Liver (tissue), 8 donors: ENCODE measurements at regions not wholly inside any gene's neighbourhood (a gene's known extent, or its start where the extent isn't known, plus 50 kb on each side); places are given as distances from the start of the nearest gene placed in this dataset.

Experiments used
- DNase-seq: peaks from one replicate; pipeline ENCODE4 v3.0.0-alpha.2; 2017; ENCODE audit warnings: low spot score
- H3K27ac ChIP-seq, 2 donors: one replicate each; pipeline ENCODE4 v1.7.0; 2013; ENCODE audit warnings: inconsistent platforms in 2 of 2, low read length in 2 of 2, control low read depth in 1 of 2, low read depth in 1 of 2, mild to moderate bottlenecking in 1 of 2
- H3K27me3 ChIP-seq, 4 donors: one replicate each; pipeline versions ENCODE4 v1.6.1 to v1.7.0; 2013; ENCODE audit warnings: low read length in 3 of 4, inconsistent platforms in 1 of 4, mild to moderate bottlenecking in 1 of 4, moderate library complexity in 1 of 4; ENCODE audit not compliant: control insufficient read depth in 4 of 4, insufficient read depth in 4 of 4
- H3K36me3 ChIP-seq, 4 donors: one replicate each; pipeline versions ENCODE4 v1.6.1 to v1.7.0; 2013; ENCODE audit warnings: low read length in 3 of 4, mild to moderate bottlenecking in 3 of 4, low read depth in 1 of 4, moderate library complexity in 1 of 4; ENCODE audit not compliant: control insufficient read depth in 4 of 4, insufficient read depth in 3 of 4
- H3K4me1 ChIP-seq, 4 donors: one replicate each; pipeline versions ENCODE4 v1.6.1 to v1.7.0; 2013; ENCODE audit warnings: low read length in 3 of 4, mild to moderate bottlenecking in 3 of 4, moderate library complexity in 1 of 4; ENCODE audit not compliant: control insufficient read depth in 4 of 4, insufficient read depth in 4 of 4
- H3K4me3 ChIP-seq, 3 donors: one replicate each; pipeline versions ENCODE4 v1.6.1 to v1.7.0; 2013; ENCODE audit warnings: low read length in 3 of 3, control low read depth in 1 of 3, low read depth in 1 of 3, mild to moderate bottlenecking in 1 of 3
- H3K9ac ChIP-seq, 2 donors: one replicate each; pipeline ENCODE4 v1.7.0; 2013; ENCODE audit warnings: low read length in 2 of 2, mild to moderate bottlenecking in 2 of 2, moderate library complexity in 2 of 2, control low read depth in 1 of 2, low read depth in 1 of 2
- H3K9me3 ChIP-seq, 4 donors: one replicate each; pipeline versions ENCODE4 v1.6.1 to v1.7.0; 2013; ENCODE audit warnings: low read length in 3 of 4; ENCODE audit not compliant: control insufficient read depth in 4 of 4
- CTCF ChIP-seq: fragments of 150-350 bp; IDR thresholded peaks from 2 replicates; pipeline ENCODE4 v1.5.1; 2017; ENCODE audit warnings: improper control_type of control experiment, low read depth, low read length; ENCODE audit not compliant: missing input control
- EGR1 ChIP-seq, 2 donors: IDR thresholded peaks; 2 replicates each; pipeline ENCODE4 v1.6.1; 2016 to 2018; ENCODE audit warnings: antibody characterized with exemption in 2 of 2, low read depth in 2 of 2
- FOXA1 ChIP-seq: IDR thresholded peaks from 2 replicates; pipeline ENCODE4 v1.6.1; 2016; ENCODE audit warnings: antibody characterized with exemption
- FOXA2 ChIP-seq: IDR thresholded peaks from 2 replicates; pipeline ENCODE4 v1.6.1; 2016; ENCODE audit warnings: antibody characterized with exemption
- GABPA ChIP-seq, 2 donors: IDR thresholded peaks in 1 of 2; conservative IDR thresholded peaks in 1 of 2; 2 replicates each; pipeline ENCODE4 v1.6.1; 2016; ENCODE audit warnings: antibody characterized with exemption in 2 of 2, mild to moderate bottlenecking in 1 of 2, moderate library complexity in 1 of 2
- HNF4A ChIP-seq, 2 donors: conservative IDR thresholded peaks; 2 replicates each; pipeline ENCODE4 v1.6.1; 2016; ENCODE audit warnings: antibody characterized with exemption in 2 of 2, mild to moderate bottlenecking in 2 of 2
- HNF4G ChIP-seq: IDR thresholded peaks from 2 replicates; pipeline ENCODE4 v1.6.1; 2016; ENCODE audit warnings: antibody characterized with exemption
- JUND ChIP-seq, 2 donors: IDR thresholded peaks; 2 replicates each; pipeline ENCODE4 v1.6.1; 2016; ENCODE audit warnings: antibody characterized with exemption in 2 of 2
- RAD21 ChIP-seq, 2 donors: IDR thresholded peaks; 2 replicates each; pipeline ENCODE4 v1.6.1; 2016; ENCODE audit warnings: antibody characterized with exemption in 2 of 2, mild to moderate bottlenecking in 2 of 2
- RXRA ChIP-seq, 2 donors: IDR thresholded peaks; 2 replicates each; pipeline ENCODE4 v1.6.1; 2017 to 2018; ENCODE audit warnings: antibody characterized with exemption in 2 of 2, mild to moderate bottlenecking in 1 of 2
- SP1 ChIP-seq: IDR thresholded peaks from 2 replicates; pipeline ENCODE4 v1.6.1; 2018; ENCODE audit warnings: antibody characterized with exemption, mild to moderate bottlenecking
- TAF1 ChIP-seq: conservative IDR thresholded peaks from 2 replicates; pipeline ENCODE4 v1.6.1; 2016; ENCODE audit warnings: antibody characterized with exemption, mild to moderate bottlenecking
- YY1 ChIP-seq: IDR thresholded peaks from 2 replicates; pipeline ENCODE4 v1.6.1; 2016; ENCODE audit warnings: antibody characterized with exemption, mild to moderate bottlenecking
- WGBS: extraction: QIAGEN DNeasy Blood & Tissue Kit; methylation state at CpG from one replicate; pipeline ENCODE4 v1.1.7; 2013; 5-methylcytosine and 5-hydroxymethylcytosine counted together
- TF ChIP-seq, protein P1 (sequence below): IDR thresholded peaks from 2 replicates; pipeline ENCODE4 v1.6.1; 2016; ENCODE audit warnings: antibody characterized with exemption
- TF ChIP-seq, protein P2 (sequence below): IDR thresholded peaks from 2 replicates; pipeline ENCODE4 v1.6.1; 2016; ENCODE audit warnings: antibody characterized with exemption
- TF ChIP-seq, protein P3 (sequence below): IDR thresholded peaks from 2 replicates; pipeline ENCODE4 v1.6.1; 2016; ENCODE audit warnings: antibody characterized with exemption
- donor health status: healthy.
- donor health status: healthy.
- donor health status: healthy.
- donor health status: healthy.
- donor health status: healthy.

- Histone ChIP-seq H3K4me1 (peaks cover 0 to 2% (median 0%) of the 10 kb centered on the region in 4 donors), H3K9me3 (no peaks in the 10 kb centered on the region), H3K36me3 (no peaks in the 10 kb centered on the region), H3K4me3 (no peak overlapping the region), H3K27me3 (no peaks in the 10 kb centered on the region), H3K27ac (no peak overlapping the region), H3K9ac (no peak overlapping the region)
- WGBS, result 93% methylated on average over 1 of the region's 1 CpG
- TF ChIP-seq GABPA (IDR thresholded peaks at IDR 0.05 in 1 of 2, conservative IDR thresholded peaks at IDR 0.05 in 1 of 2), result no peak
- TF ChIP-seq, protein P1, sequence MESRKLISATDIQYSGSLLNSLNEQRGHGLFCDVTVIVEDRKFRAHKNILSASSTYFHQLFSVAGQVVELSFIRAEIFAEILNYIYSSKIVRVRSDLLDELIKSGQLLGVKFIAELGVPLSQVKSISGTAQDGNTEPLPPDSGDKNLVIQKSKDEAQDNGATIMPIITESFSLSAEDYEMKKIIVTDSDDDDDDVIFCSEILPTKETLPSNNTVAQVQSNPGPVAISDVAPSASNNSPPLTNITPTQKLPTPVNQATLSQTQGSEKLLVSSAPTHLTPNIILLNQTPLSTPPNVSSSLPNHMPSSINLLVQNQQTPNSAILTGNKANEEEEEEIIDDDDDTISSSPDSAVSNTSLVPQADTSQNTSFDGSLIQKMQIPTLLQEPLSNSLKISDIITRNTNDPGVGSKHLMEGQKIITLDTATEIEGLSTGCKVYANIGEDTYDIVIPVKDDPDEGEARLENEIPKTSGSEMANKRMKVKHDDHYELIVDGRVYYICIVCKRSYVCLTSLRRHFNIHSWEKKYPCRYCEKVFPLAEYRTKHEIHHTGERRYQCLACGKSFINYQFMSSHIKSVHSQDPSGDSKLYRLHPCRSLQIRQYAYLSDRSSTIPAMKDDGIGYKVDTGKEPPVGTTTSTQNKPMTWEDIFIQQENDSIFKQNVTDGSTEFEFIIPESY, result no peak
- TF ChIP-seq SP1, result no peak
- TF ChIP-seq, protein P2, sequence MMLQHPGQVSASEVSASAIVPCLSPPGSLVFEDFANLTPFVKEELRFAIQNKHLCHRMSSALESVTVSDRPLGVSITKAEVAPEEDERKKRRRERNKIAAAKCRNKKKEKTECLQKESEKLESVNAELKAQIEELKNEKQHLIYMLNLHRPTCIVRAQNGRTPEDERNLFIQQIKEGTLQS, result no peak
- TF ChIP-seq RAD21 (IDR thresholded peaks at IDR 0.05), result no peak
- TF ChIP-seq YY1, result no peak
- no peak for TF ChIP-seq FOXA1
- no peak for TF ChIP-seq EGR1 (IDR thresholded peaks at IDR 0.05; ENCODE audit: low read depth in 2 of 2)
- no peak for TF ChIP-seq JUND (IDR thresholded peaks at IDR 0.05)
- no peak for TF ChIP-seq CTCF
- no peak for TF ChIP-seq HNF4A (conservative IDR thresholded peaks at IDR 0.05)
- no peak for TF ChIP-seq TAF1
- no peak for DNase-seq
Measured at GRCh38 chr12:107464644-107465043, 221.0 kb upstream of the PWP1 start.

DNA sequence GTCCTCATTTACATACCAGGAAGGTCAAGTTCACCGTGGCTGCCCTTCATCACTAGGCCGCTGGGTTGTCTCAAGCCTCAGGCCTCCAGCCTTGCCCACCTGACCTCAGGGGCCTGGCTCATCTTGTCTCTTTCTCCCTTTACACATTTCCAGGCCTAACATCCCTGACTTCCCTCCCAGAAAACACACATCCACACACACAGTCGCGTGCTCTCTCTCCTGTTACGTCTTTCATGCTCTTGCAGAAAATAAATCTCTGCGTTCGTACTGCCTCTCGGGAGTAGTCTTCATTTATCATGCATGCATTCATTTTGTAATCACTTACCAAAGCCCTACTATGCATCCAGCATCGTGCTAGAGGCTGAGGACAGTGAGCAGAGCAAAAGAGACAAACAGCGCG, 220.0 kb upstream of the PWP1 start:
- Histone ChIP-seq H3K27me3 (no peaks in the 10 kb centered on the region), H3K36me3 (no peaks in the 10 kb centered on the region), H3K9me3 (no peaks in the 10 kb centered on the region), H3K4me1 (peaks cover 0 to 2% (median 0%) of the 10 kb centered on the region in 4 donors), H3K4me3 (no peak overlapping the region), H3K9ac (no peak overlapping the region), H3K27ac (no peak overlapping the region)
- 87% methylated on average over 11 of the region's 11 CpGs for WGBS
- TF ChIP-seq FOXA2 (no peak), SP1 (no peak), HNF4G (no peak), JUND (IDR thresholded peaks at IDR 0.05) (no peak), GABPA (IDR thresholded peaks at IDR 0.05 in 1 of 2, conservative IDR thresholded peaks at IDR 0.05 in 1 of 2) (no peak), RXRA (IDR thresholded peaks at IDR 0.05) (no peak), EGR1 (IDR thresholded peaks at IDR 0.05; ENCODE audit: low read depth in 2 of 2) (no peak), RAD21 (IDR thresholded peaks at IDR 0.05) (no peak)
- TF ChIP-seq, protein P1, result no peak
- TF ChIP-seq, protein P2, result no peak
- TF ChIP-seq, protein P3, sequence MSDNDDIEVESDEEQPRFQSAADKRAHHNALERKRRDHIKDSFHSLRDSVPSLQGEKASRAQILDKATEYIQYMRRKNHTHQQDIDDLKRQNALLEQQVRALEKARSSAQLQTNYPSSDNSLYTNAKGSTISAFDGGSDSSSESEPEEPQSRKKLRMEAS, result no peak
- no peak for DNase-seq
